ENCODE measurements at regions not wholly inside any gene's neighbourhood (a gene's known extent, or its start where the extent isn't known, plus 50 kb on each side); places are given as distances from the start of the nearest gene placed in this dataset.

DNA sequence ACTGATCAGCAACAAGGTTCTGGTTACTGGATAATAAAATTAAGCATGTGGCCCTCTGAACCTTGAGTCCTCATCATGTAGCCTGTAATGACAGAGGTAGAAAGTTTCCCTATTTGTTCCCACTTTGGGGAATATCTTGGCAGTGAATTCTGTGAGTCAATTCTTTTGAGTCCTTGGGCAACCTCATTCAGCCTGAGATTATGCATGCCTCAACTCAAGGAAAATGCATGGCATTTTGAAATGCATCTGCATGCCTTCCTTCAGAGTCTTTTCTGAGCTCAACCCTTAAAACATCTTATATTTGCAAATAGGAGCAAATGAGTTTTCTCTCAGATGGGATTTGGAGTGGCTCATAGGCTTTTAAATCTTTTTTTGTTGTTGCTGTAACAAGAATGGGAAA lies 218.1 kb upstream of the CD180 start:
- ATAC-seq (ENCODE audit: low read depth) (no peak), DNase-seq (no peak)
- no peaks in the 10 kb centered on the region for H3K4me1 ChIP-seq (ENCODE audit: control insufficient read depth in 2 of 2, insufficient read depth in 2 of 2, low read length in 2 of 2)
- no peaks in the 10 kb centered on the region for H3K36me3 ChIP-seq (replicated peaks in 1 of 2; ENCODE audit: control extremely low read depth in 1 of 2, control insufficient read depth in 1 of 2, extremely low read depth in 1 of 2, insufficient read depth in 2 of 2, low read length in 1 of 2)
- no peaks in the 10 kb centered on the region for H3K9me3 ChIP-seq (ENCODE audit: control extremely low read depth in 1 of 3, control insufficient read depth in 2 of 3, insufficient read depth in 1 of 3, low read length in 2 of 3)
- Mint-ChIP-seq H3K4me3 (no peak overlapping the region), H3K4me1 (no peaks in the 10 kb centered on the region), H3K9me3 (ENCODE audit: insufficient read depth) (no peaks in the 10 kb centered on the region), H3K27ac (no peak overlapping the region), H3K27me3 (peaks cover 5% of the 10 kb centered on the region)
- no peaks in the 10 kb centered on the region for H3K27me3 ChIP-seq (replicated peaks in 1 of 4; ENCODE audit: control extremely low read depth in 1 of 4, control insufficient read depth in 3 of 4, insufficient read depth in 4 of 4, low read length in 3 of 4)
- H3K4me3 ChIP-seq (ENCODE audit: control extremely low read depth in 1 of 5, extremely low read depth in 1 of 5, insufficient read depth in 1 of 5, low read depth in 2 of 5, low read length in 4 of 5), result no peak overlapping the region
- POLR2A ChIA-PET, result no interaction called here
- no peak overlapping the region for H2AFZ ChIP-seq (ENCODE audit: insufficient read depth, low read depth, low read length, poor library complexity, severe bottlenecking)
- no peak overlapping the region for H3K4me2 ChIP-seq (replicated peaks; ENCODE audit: low read depth, low read length, poor library complexity, severe bottlenecking)
- H3K27ac ChIP-seq (ENCODE audit: low read length in 2 of 2), result no peak overlapping the region
- no peaks in the 10 kb centered on the region for H4K20me1 ChIP-seq (ENCODE audit: control insufficient read depth, insufficient read depth, low read length, poor library complexity, severe bottlenecking)
- intact Hi-C loops (cut with micrococcal nuclease), result no loop called here
- H3K79me2 ChIP-seq (ENCODE audit: control insufficient read depth, insufficient read depth, low read length), result no peaks in the 10 kb centered on the region
- CTCF ChIA-PET, result no interaction called here
- TF ChIP-seq, protein P1, sequence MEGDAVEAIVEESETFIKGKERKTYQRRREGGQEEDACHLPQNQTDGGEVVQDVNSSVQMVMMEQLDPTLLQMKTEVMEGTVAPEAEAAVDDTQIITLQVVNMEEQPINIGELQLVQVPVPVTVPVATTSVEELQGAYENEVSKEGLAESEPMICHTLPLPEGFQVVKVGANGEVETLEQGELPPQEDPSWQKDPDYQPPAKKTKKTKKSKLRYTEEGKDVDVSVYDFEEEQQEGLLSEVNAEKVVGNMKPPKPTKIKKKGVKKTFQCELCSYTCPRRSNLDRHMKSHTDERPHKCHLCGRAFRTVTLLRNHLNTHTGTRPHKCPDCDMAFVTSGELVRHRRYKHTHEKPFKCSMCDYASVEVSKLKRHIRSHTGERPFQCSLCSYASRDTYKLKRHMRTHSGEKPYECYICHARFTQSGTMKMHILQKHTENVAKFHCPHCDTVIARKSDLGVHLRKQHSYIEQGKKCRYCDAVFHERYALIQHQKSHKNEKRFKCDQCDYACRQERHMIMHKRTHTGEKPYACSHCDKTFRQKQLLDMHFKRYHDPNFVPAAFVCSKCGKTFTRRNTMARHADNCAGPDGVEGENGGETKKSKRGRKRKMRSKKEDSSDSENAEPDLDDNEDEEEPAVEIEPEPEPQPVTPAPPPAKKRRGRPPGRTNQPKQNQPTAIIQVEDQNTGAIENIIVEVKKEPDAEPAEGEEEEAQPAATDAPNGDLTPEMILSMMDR (IDR thresholded peaks at IDR 0.05), result no peak
- TF ChIP-seq EZH2 (IDR thresholded peaks at IDR 0.05; ENCODE audit: borderline replicate concordance, insufficient read depth, low read depth, low read length, poor library complexity, severe bottlenecking), result no peak
- no peak overlapping the region for H3K9ac ChIP-seq (ENCODE audit: low read length)

DNA sequence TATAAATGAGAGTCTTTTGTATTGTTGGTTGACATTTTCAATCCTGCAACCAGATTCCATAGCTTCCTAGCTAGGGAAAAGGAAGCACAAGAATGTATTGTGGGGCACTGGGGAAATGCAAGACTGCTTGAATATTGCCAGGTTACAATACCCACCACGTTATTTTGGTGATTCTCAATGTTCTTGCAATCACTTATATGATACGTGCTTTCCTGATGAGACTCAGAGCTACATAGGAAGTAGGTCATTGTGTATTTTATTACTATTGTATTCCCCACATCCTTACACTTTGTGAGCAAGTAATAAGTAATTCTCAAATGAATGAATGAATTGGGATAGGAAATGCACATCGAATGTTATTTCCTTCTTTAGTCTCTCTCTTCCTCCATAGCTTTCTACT lies 217.1 kb upstream of the CD180 start:
- Histone ChIP-seq H3K27ac (ENCODE audit: low read length in 2 of 2) (no peak overlapping the region), H3K79me2 (ENCODE audit: control insufficient read depth, insufficient read depth, low read length) (no peaks in the 10 kb centered on the region), H4K20me1 (ENCODE audit: control insufficient read depth, insufficient read depth, low read length, poor library complexity, severe bottlenecking) (no peaks in the 10 kb centered on the region), H3K9me3 (ENCODE audit: control extremely low read depth in 1 of 3, control insufficient read depth in 2 of 3, insufficient read depth in 1 of 3, low read length in 2 of 3) (no peaks in the 10 kb centered on the region), H3K4me3 (ENCODE audit: control extremely low read depth in 1 of 5, extremely low read depth in 1 of 5, insufficient read depth in 1 of 5, low read depth in 2 of 5, low read length in 4 of 5) (no peak overlapping the region), H3K4me2 (replicated peaks; ENCODE audit: low read depth, low read length, poor library complexity, severe bottlenecking) (no peak overlapping the region), H3K36me3 (replicated peaks in 1 of 2; ENCODE audit: control extremely low read depth in 1 of 2, control insufficient read depth in 1 of 2, extremely low read depth in 1 of 2, insufficient read depth in 2 of 2, low read length in 1 of 2) (no peaks in the 10 kb centered on the region), H3K9ac (ENCODE audit: low read length) (no peak overlapping the region), H3K4me1 (ENCODE audit: control insufficient read depth in 2 of 2, insufficient read depth in 2 of 2, low read length in 2 of 2) (peaks cover 4 to 7% of the 10 kb centered on the region in 2 donors), H2AFZ (ENCODE audit: insufficient read depth, low read depth, low read length, poor library complexity, severe bottlenecking) (no peak overlapping the region), H3K27me3 (replicated peaks in 1 of 4; ENCODE audit: control extremely low read depth in 1 of 4, control insufficient read depth in 3 of 4, insufficient read depth in 4 of 4, low read length in 3 of 4) (no peaks in the 10 kb centered on the region)
- ChIA-PET POLR2A (no interaction called here), CTCF (no interaction called here)
- no peak for TF ChIP-seq EZH2 (IDR thresholded peaks at IDR 0.05; ENCODE audit: borderline replicate concordance, insufficient read depth, low read depth, low read length, poor library complexity, severe bottlenecking)
- TF ChIP-seq, protein P1 (IDR thresholded peaks at IDR 0.05), result no peak
- Mint-ChIP-seq H3K27ac (no peak overlapping the region), H3K27me3 (peaks cover 5% of the 10 kb centered on the region), H3K9me3 (ENCODE audit: insufficient read depth) (no peaks in the 10 kb centered on the region), H3K4me3 (no peak overlapping the region), H3K4me1 (peaks cover 7% of the 10 kb centered on the region)
- ATAC-seq (ENCODE audit: low read depth) (no peak), DNase-seq (no peak)
- intact Hi-C loops (cut with micrococcal nuclease), result no loop called here
- WGBS (ENCODE audit: insufficient coverage), result no CpG with 5 or more reads among the region's 3 CpGs

Measured in B cell (primary cell).